Vagina (tissue), 2 donors: ENCODE measurements at regions not wholly inside any gene's neighbourhood (a gene's known extent, or its start where the extent isn't known, plus 50 kb on each side); places are given as distances from the start of the nearest gene placed in this dataset.

Source experiments
- CTCF ChIP-seq, 3 experiments: fragments of 450-650 bp in 2 of 3; fragments of 200-600 bp in 1 of 3; sonication (generic) in 1 of 3; IDR thresholded peaks; one replicate each; pipeline ENCODE4 v1.5.1; 2017 to 2019; ENCODE audit warnings: antibody characterized with exemption in 3 of 3, mild to moderate bottlenecking in 2 of 3, moderate library complexity in 2 of 3
- POLR2A ChIP-seq, 2 donors: fragments of 450-650 bp; IDR thresholded peaks; one replicate each; pipeline ENCODE4 v1.6.1; 2017; ENCODE audit warnings: antibody characterized with exemption in 2 of 2, mild to moderate bottlenecking in 2 of 2, moderate library complexity in 2 of 2

GRCh38 chr2:118731413-118731812, 116.0 kb downstream of the EN1 start:
- TF ChIP-seq CTCF (IDR thresholded peaks at IDR 0.05) (no peak), POLR2A (IDR thresholded peaks at IDR 0.05) (no peak)
